ENCODE measurements at regions not wholly inside any gene's neighbourhood (a gene's known extent, or its start where the extent isn't known, plus 50 kb on each side); places are given as distances from the start of the nearest gene placed in this dataset.

DNA sequence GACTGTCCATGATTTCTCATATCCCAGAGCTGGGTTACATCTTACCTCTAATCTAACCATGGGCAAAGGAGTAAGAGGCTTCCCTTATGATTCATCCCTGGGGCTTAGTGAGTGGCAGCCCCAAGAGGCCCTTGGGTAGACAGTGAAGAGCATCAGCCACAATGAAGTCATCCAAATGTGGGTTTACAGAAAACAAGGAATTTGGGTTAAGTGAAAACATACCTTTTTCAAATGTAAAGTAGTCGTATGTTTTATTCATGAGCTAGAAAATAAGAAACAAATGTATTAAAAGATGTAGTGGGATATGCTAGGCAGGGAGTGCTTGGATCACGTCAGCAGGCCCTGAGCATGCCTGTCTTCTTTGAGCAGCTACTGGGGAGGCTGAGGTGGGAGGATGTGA lies 54.0 kb upstream of the ELK3 start:
- no peak for TF ChIP-seq CTCF (IDR thresholded peaks at IDR 0.05)
- no peak for TF ChIP-seq POLR2A (IDR thresholded peaks at IDR 0.05)
